Neural cell (in vitro differentiated cells): ENCODE measurements at regions not wholly inside any gene's neighbourhood (a gene's known extent, or its start where the extent isn't known, plus 50 kb on each side); places are given as distances from the start of the nearest gene placed in this dataset.

Source experiments
- H2AFZ ChIP-seq: fragments of 200-600, 300-800 bp; sonication (generic), shearing (Covaris generic); 2 replicates; pipeline ENCODE4 v1.6.0; 2014; ENCODE audit warnings: low read depth, mild to moderate bottlenecking, antibody characterized with exemption, low read length, moderate library complexity
- H3F3A ChIP-seq: fragments of 200-600 bp; shearing (Covaris generic); 2 replicates; pipeline ENCODE4 v1.6.1; 2016; ENCODE audit warnings: mild to moderate bottlenecking, moderate library complexity, mixed read lengths, antibody characterized with exemption, low read length; ENCODE audit not compliant: insufficient read depth, poor library complexity, severe bottlenecking
- H3K27ac ChIP-seq: fragments of 200-600, 300-800 bp; sonication (generic), shearing (Covaris generic); 2 replicates; pipeline ENCODE4 v1.5.1; 2014; ENCODE audit warnings: mild to moderate bottlenecking, low read length, moderate library complexity
- H3K27me3 ChIP-seq: fragments of 300-800, 200-600 bp; sonication (generic), shearing (Covaris generic); 2 replicates; pipeline ENCODE4 v1.6.0; 2014; ENCODE audit warnings: mild to moderate bottlenecking, low read depth, low read length, moderate library complexity; ENCODE audit not compliant: insufficient read depth
- H3K36me3 ChIP-seq: fragments of 300-800, 200-600 bp; sonication (generic), shearing (Covaris generic); 2 replicates; pipeline ENCODE4 v1.5.1; 2014; ENCODE audit warnings: mild to moderate bottlenecking, antibody characterized with exemption, low read length, moderate library complexity; ENCODE audit not compliant: insufficient read depth
- H3K4me2 ChIP-seq: fragments of 300-800, 200-600 bp; sonication (generic), shearing (Covaris generic); 2 replicates; pipeline ENCODE4 v1.6.0; 2014; ENCODE audit warnings: mild to moderate bottlenecking, low read length
- H3K4me3 ChIP-seq: fragments of 300-800, 200-600 bp; sonication (generic), shearing (Covaris generic); 2 replicates; pipeline ENCODE4 v1.5.1; 2014; ENCODE audit warnings: mild to moderate bottlenecking, low read length, moderate library complexity
- H3K79me2 ChIP-seq: fragments of 200-600 bp; shearing (Covaris generic); replicated peaks from 2 replicates; pipeline ENCODE4 v1.6.0; 2014; ENCODE audit warnings: mild to moderate bottlenecking, low read length, moderate library complexity; ENCODE audit not compliant: insufficient read depth
- H3K9ac ChIP-seq: fragments of 300-800, 200-600 bp; sonication (generic), shearing (Covaris generic); 2 replicates; pipeline ENCODE4 v1.6.1; 2016; ENCODE audit warnings: mild to moderate bottlenecking, low read length, mixed read lengths
- H3K9me2 ChIP-seq: fragments of 200-600 bp; shearing (Covaris generic); 2 replicates; pipeline ENCODE4 v1.6.1; 2016; ENCODE audit warnings: mild to moderate bottlenecking, low read length, mixed read lengths; ENCODE audit not compliant: insufficient read depth
- H3K9me3 ChIP-seq: fragments of 200-600, 300-800 bp; sonication (generic), shearing (Covaris generic); 2 replicates; pipeline ENCODE4 v1.6.1; 2016; ENCODE audit warnings: mild to moderate bottlenecking, mixed run types, low read length, moderate library complexity, mixed read lengths
- H4K20me1 ChIP-seq: fragments of 200-600 bp; shearing (Covaris generic); 2 replicates; pipeline ENCODE4 v1.6.1; 2016; ENCODE audit warnings: mild to moderate bottlenecking, mixed run types; ENCODE audit not compliant: insufficient read depth
- CTCF ChIP-seq: fragments of 450-650 bp; IDR thresholded peaks from 2 replicates; pipeline ENCODE4 v1.5.1; 2014; ENCODE audit warnings: antibody characterized with exemption, mild to moderate bottlenecking, moderate library complexity; ENCODE audit not compliant: poor library complexity, severe bottlenecking
- EP300 ChIP-seq: fragments of 450-650 bp; conservative IDR thresholded peaks from 2 replicates; pipeline ENCODE4 v1.6.1; 2014; ENCODE audit warnings: antibody characterized with exemption, mild to moderate bottlenecking, moderate library complexity; ENCODE audit not compliant: poor library complexity, severe bottlenecking
- EZH2 ChIP-seq: fragments of 200-600, 300-800 bp; shearing (Covaris generic), sonication (generic); IDR thresholded peaks from 2 replicates; pipeline ENCODE4 v1.6.1; 2014; ENCODE audit warnings: antibody characterized with exemption, low read length, borderline replicate concordance, mild to moderate bottlenecking; ENCODE audit not compliant: insufficient read depth, poor library complexity, severe bottlenecking
- MXI1 ChIP-seq: fragments of 450-650 bp; conservative IDR thresholded peaks from 2 replicates; pipeline ENCODE4 v1.6.1; 2014; ENCODE audit warnings: antibody characterized with exemption, mild to moderate bottlenecking; ENCODE audit not compliant: poor library complexity, severe bottlenecking
- POLR2AphosphoS5 ChIP-seq: IDR thresholded peaks from 2 replicates; pipeline ENCODE4 v1.6.1; 2012
- RAD21 ChIP-seq: fragments of 450-650 bp; conservative IDR thresholded peaks from 2 replicates; pipeline ENCODE4 v1.6.1; 2014; ENCODE audit warnings: antibody characterized with exemption, mild to moderate bottlenecking, moderate library complexity
- REST ChIP-seq: IDR thresholded peaks from 2 replicates; pipeline ENCODE4 v1.6.1; 2012; ENCODE audit warnings: borderline replicate concordance
- SMC3 ChIP-seq: fragments of 450-650 bp; conservative IDR thresholded peaks from 2 replicates; pipeline ENCODE4 v1.6.1; 2014; ENCODE audit warnings: antibody characterized with exemption, mild to moderate bottlenecking, moderate library complexity; ENCODE audit not compliant: poor library complexity
- TAF1 ChIP-seq: IDR thresholded peaks from 2 replicates; pipeline ENCODE4 v1.6.1; 2012; ENCODE audit warnings: low read depth

- Histone ChIP-seq H3K27ac (no peak overlapping the region), H3K9ac (no peak overlapping the region), H3K9me3 (no peaks in the 10 kb centered on the region), H3F3A (no peaks in the 10 kb centered on the region), H3K9me2 (no peaks in the 10 kb centered on the region), H3K27me3 (peaks cover 10% of the 10 kb centered on the region), H3K4me2 (no peak overlapping the region), H3K79me2 (no peaks in the 10 kb centered on the region), H3K36me3 (no peaks in the 10 kb centered on the region), H3K4me3 (no peak overlapping the region), H2AFZ (no peak overlapping the region), H4K20me1 (no peaks in the 10 kb centered on the region)
- TF ChIP-seq RAD21 (no peak), EZH2 (no peak)
Measured at GRCh38 chr10:42928064-42928463, 145.5 kb downstream of the BMS1 start.

GRCh38 chr10:42929236-42929635 is 146.6 kb downstream of the BMS1 start:
- H3K36me3 ChIP-seq: no peaks in the 10 kb centered on the region
- peaks cover 22% of the 10 kb centered on the region for H3K27me3 ChIP-seq

More at GRCh38 chr10:42929236-42929635, 146.6 kb downstream of the BMS1 start:
- TF ChIP-seq TAF1 (no peak), EZH2 (no peak), EP300 (no peak), RAD21 (no peak), MXI1 (no peak), CTCF (no peak), REST (no peak), POLR2AphosphoS5 (no peak), SMC3 (no peak)
- Histone ChIP-seq H2AFZ (no peak overlapping the region), H3K27ac (no peak overlapping the region), H3K9ac (no peak overlapping the region), H3K9me3 (no peaks in the 10 kb centered on the region), H3F3A (no peaks in the 10 kb centered on the region), H3K79me2 (no peaks in the 10 kb centered on the region), H3K4me2 (no peak overlapping the region), H4K20me1 (no peaks in the 10 kb centered on the region), H3K9me2 (no peaks in the 10 kb centered on the region), H3K4me3 (no peak overlapping the region)
